SH-SY5Y (cell line): ENCODE measurements at regions not wholly inside any gene's neighbourhood (a gene's known extent, or its start where the extent isn't known, plus 50 kb on each side); places are given as distances from the start of the nearest gene placed in this dataset.

Experiments used
- GATA2 ChIP-seq: IDR thresholded peaks from 2 replicates; pipeline ENCODE4 v1.6.1; 2011; ENCODE audit warnings: mild to moderate bottlenecking, low read depth, low read length
- GATA3 ChIP-seq: IDR thresholded peaks from 2 replicates; pipeline ENCODE4 v1.6.1; 2011; ENCODE audit warnings: low read depth, mild to moderate bottlenecking, low read length, moderate library complexity

GRCh38 chr12:94033784-94034183 lies 114.6 kb upstream of the PLXNC1 start:
- TF ChIP-seq GATA2 (no peak), GATA3 (no peak)
